Activated T-cell treated with anti-CD3 and anti-CD28 coated beads, Interleukin-2, amount 50 U/mL, for 72 hours (primary cell): ENCODE measurements at regions not wholly inside any gene's neighbourhood (a gene's known extent, or its start where the extent isn't known, plus 50 kb on each side); places are given as distances from the start of the nearest gene placed in this dataset.
A peak's percentile ranks its signal among the peaks of the same experiment; 100 is the strongest.
"Not testable (repeated sequence)": the region's sequence is repeated elsewhere in the genome, so short reads cannot be mapped to it uniquely, and the experiment has no call there.

Source experiments
- ATAC-seq, 2 donors: fragments of 150-1000 bp; cut with Tn5 transposase; replicated peaks in 1 of 2; 2 replicates each; pipeline ENCODE4 v1.10.0; 2021; ENCODE audit warnings: moderate library complexity in 2 of 2, mild to moderate bottlenecking in 1 of 2
- DNase-seq, 2 donors: peaks; one replicate each; pipeline ENCODE4 v3.0.0; 2021 to 2022; ENCODE audit warnings: mixed read lengths in 1 of 2
- H3K27ac Mint-ChIP-seq: one replicate; pipeline ENCODE4 v1.8.0; 2022; ENCODE audit warnings: mild to moderate bottlenecking, moderate library complexity, mixed read lengths
- H3K27me3 Mint-ChIP-seq: one replicate; pipeline ENCODE4 v1.8.0; 2022; ENCODE audit warnings: low read depth, mixed read lengths
- H3K36me3 Mint-ChIP-seq, 2 donors: one replicate each; pipeline ENCODE4 v1.8.0; 2022; ENCODE audit warnings: mixed read lengths in 2 of 2, mild to moderate bottlenecking in 1 of 2; ENCODE audit not compliant: insufficient read depth in 2 of 2
- H3K4me1 Mint-ChIP-seq: one replicate; pipeline ENCODE4 v1.8.0; 2022; ENCODE audit warnings: low read depth, mixed read lengths
- H3K4me3 Mint-ChIP-seq, 2 donors: one replicate each; pipeline ENCODE4 v1.8.0; 2022; ENCODE audit warnings: mild to moderate bottlenecking in 2 of 2, mixed read lengths in 2 of 2, moderate library complexity in 2 of 2
- H3K9me3 Mint-ChIP-seq, 2 donors: one replicate each; pipeline ENCODE4 v1.8.0; 2022; ENCODE audit warnings: mixed read lengths in 2 of 2

DNA sequence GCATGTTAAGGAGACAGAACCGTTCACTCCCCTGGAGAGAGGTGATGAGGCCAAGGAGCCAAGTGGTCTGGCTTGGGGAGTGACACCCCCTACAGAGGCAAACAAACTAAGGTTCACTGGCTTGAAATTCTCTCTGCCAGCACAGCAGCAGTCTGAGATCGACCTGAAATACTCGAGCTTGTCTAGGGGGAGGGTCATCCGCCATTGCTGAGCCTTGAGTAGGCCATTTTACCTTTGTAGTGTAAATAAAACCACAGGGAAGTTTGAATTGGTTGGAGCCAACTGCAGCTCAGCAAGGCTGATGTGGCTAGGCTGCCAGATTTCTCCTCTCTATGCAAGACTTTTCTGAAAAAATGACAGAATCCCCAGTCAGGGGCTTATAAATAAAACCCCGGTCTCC is 52.9 kb downstream of the CDY2B start:
- H3K27me3 Mint-ChIP-seq, H3K36me3 Mint-ChIP-seq, H3K27ac Mint-ChIP-seq, DNase-seq, H3K4me1 Mint-ChIP-seq, H3K9me3 Mint-ChIP-seq, H3K4me3 Mint-ChIP-seq, ATAC-seq: not testable (repeated sequence)

DNA sequence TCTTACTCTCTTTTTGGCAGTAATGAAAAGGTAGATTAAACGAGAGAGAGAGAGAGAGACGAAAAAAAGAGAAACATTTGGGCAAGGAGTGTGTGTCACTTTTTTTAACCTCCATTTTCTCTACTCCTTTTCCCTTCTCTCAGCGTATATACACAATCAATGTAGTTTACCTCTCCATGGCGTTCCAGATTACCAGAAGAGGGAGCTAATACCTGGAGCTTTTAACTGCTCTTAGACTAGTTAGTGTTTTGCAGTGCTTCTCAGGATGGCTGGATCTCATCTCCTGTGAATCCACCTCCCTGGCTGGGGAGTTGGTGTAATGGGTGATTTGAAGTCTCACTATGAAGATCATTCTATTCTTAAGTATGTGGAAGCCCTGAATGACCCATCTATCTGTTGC is 60.3 kb downstream of the CDY2B start:
- not testable (repeated sequence) for H3K36me3 Mint-ChIP-seq, ATAC-seq, H3K27me3 Mint-ChIP-seq, H3K4me1 Mint-ChIP-seq, DNase-seq, H3K4me3 Mint-ChIP-seq, H3K27ac Mint-ChIP-seq, H3K9me3 Mint-ChIP-seq

DNA sequence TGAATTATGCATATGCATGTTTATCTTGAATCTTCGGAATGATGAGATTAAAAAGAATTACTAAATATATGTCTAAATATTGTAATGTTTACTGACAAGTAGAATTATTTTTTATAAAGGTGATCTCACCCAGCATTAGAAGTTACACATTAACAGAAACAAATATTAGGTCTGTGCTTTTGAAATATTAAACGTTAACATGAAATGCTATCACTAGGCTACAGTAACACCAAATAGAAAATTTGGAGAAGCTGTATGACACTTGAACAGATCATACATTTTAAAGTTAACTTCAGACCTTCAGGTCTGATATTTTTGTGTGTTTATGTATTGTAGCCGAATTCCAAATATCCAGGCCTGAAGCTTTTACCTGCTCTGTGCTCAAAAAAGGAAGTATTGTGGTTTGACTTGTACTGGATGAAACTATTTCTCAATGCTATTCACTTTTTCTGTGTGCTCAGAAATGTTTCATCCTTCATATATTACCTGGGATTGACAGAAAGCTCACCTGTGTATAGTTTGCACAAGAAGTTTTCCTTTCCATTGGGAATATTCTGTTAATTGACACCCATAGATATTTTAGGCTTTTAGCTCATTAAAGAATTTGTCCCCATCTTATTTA is 60.9 kb downstream of the CDY2B start:
- not testable (repeated sequence) for H3K27ac Mint-ChIP-seq, H3K4me1 Mint-ChIP-seq, H3K9me3 Mint-ChIP-seq, H3K36me3 Mint-ChIP-seq, ATAC-seq, H3K27me3 Mint-ChIP-seq, H3K4me3 Mint-ChIP-seq, DNase-seq

DNA sequence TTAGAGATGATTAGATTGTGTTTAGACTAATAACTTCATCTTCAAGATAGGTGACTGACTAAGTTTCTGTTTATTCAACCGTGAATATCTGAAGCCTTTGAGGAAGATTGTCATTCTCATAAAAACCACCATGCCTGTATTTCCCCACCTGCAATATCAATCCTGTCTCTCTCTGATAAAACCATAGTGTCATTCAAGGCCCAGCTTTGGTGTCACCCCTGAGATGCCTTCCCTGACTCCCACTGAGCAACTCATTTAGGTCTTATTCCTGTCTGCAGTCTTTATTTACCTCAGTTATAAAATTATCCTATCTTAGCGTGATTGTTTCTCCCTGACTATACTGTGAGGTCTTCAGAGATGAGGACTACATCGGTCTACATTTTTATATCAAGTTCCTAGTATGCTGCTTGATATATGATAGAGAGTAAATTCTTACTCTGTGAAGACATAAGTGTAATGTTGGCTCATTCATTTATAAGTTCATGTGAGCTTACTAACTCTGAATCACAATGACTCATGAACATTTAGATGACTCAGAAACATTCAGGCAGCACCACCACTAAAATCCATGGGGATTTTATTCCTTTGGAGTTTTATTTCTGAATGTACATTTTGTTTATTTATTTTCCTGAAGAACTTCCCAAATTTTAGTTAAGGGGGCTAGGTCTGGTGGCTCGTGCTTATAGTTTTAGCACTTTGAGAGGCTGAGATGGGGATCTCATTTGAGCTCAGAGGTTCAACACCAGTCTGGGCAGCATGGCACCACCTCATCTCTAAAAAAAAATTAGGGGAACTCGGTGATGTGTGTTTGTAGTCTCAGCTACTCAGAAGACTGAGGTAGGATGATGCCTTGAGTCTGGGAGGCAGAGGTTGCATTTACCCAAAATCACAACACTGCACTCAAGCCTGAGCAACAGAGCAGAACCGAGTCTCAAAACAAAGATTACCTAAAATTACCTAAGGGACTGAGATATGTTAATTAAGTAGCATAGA is 62.6 kb downstream of the CDY2B start:
- H3K27me3 Mint-ChIP-seq, H3K27ac Mint-ChIP-seq, H3K9me3 Mint-ChIP-seq, H3K4me3 Mint-ChIP-seq, H3K36me3 Mint-ChIP-seq, DNase-seq, ATAC-seq, H3K4me1 Mint-ChIP-seq: not testable (repeated sequence)

DNA sequence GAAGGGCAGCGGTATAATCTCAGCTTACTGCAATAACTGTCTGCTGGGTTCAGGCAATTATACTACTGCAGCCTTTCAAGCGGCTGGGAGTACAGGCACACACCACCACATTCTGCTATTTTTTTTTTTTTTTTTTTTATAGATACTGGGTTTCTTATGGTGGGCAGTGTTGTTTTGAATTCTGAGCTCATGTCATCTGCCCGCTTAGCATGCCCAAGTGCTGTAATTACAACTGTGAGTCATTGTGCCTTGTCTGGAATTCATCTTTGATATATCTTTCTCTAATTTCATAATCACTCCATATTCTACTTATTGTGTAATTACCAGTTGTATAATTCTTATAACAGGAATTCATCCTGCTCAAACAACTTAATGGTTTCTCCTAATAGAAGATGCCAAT is 67.4 kb downstream of the CDY2B start:
- DNase-seq, H3K4me1 Mint-ChIP-seq, H3K9me3 Mint-ChIP-seq, H3K4me3 Mint-ChIP-seq, H3K27me3 Mint-ChIP-seq, ATAC-seq, H3K27ac Mint-ChIP-seq, H3K36me3 Mint-ChIP-seq: not testable (repeated sequence)

DNA sequence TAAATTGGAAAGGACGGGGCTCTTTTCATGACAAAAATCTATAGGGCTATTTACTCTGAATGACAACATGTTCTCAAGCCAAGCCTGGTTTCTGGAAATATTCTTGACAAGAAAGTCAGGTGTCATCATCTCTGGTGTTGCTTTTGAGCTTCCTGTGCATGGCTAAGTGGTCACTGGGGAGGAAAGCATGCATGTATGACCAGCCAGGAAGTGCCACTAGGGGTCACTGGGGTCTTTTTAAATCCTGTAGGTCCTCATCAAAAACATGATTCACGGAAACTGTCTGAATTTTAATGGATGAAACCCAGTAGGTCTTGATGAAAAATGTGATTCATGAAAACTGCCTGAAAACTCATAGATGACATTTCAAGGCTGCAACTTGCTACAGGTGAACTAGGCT is 80.1 kb downstream of the CDY2B start:
- not testable (repeated sequence) for H3K27ac Mint-ChIP-seq, H3K4me1 Mint-ChIP-seq, H3K36me3 Mint-ChIP-seq, H3K9me3 Mint-ChIP-seq, H3K27me3 Mint-ChIP-seq, ATAC-seq, H3K4me3 Mint-ChIP-seq, DNase-seq

DNA sequence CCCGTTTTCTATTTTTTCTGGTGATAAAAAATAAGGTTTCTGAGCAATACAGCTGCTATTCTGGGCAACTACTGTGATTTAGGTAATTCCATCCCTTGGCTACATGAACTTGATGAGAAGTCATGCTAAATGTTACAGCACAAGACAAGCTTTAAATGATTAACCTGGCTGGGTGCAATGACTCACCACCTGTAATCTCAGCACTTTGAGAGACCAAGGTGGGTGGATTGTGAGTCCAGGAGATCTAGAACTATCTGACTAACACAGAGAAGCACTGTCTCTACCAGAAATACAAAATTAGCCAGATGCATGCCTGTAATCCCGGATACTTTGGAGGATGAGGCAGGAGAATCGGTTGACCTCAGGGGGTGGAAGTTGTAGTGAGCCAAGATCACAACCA is 92.8 kb downstream of the CDY2B start:
- H3K36me3 Mint-ChIP-seq, H3K27ac Mint-ChIP-seq, DNase-seq, H3K4me3 Mint-ChIP-seq, H3K9me3 Mint-ChIP-seq, H3K27me3 Mint-ChIP-seq, H3K4me1 Mint-ChIP-seq, ATAC-seq: not testable (repeated sequence)

DNA sequence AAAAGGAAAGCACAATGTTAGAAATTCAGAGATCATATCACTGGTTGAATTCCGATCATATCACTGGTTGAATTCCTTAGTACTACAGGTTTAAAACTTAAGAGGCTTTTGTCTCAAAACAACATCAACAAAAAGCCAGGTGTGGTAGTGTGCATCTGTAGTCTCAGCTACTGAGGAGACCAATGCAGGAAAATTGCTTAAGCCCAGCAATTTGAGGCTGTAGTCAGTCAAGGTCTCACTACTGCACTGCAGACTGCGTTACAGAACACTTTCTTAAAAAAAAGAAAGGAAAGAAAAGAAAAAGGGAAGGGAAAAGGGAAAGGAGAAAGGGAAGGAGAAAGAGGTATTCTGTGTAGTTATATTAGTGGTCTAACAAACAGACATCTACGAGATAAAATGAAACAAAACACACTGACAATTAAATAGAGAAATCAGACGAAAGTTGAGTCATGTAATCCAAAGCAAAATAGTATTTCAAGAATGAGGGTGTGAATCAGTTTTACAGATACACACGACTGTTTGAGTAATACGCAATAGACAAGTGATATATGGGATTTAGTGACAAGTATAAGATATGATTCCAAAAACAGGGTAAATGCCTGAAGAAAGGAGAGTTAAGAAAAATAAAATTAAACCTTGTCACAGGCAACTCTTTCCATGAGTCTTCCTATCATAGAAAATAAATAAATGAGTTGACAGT is 113.9 kb downstream of the CDY2B start:
- H3K4me3 Mint-ChIP-seq, H3K4me1 Mint-ChIP-seq, H3K9me3 Mint-ChIP-seq, H3K36me3 Mint-ChIP-seq, DNase-seq, ATAC-seq, H3K27me3 Mint-ChIP-seq, H3K27ac Mint-ChIP-seq: not testable (repeated sequence)

DNA sequence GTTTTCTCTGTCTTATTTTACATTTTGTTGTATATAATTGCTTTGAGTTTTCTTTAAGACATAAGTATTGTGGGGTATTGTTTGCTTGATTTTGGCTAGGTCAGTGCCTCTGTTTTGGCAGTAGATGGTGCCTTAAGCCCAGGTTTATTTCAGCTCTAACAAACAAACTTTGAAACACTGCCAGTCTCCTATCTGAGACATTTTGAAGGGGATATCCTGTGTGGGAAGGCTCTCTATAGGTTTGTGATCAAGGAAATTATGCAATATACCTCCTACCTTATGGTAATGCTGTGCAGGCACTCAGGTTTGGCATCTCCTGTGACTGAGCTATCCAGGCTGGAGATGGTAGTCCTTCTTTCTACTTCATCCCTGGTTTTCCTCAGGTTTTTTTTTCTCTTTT is 120.8 kb downstream of the CDY2B start:
- H3K27ac Mint-ChIP-seq, H3K9me3 Mint-ChIP-seq, H3K27me3 Mint-ChIP-seq, ATAC-seq, H3K4me3 Mint-ChIP-seq, H3K4me1 Mint-ChIP-seq, DNase-seq, H3K36me3 Mint-ChIP-seq: not testable (repeated sequence)

DNA sequence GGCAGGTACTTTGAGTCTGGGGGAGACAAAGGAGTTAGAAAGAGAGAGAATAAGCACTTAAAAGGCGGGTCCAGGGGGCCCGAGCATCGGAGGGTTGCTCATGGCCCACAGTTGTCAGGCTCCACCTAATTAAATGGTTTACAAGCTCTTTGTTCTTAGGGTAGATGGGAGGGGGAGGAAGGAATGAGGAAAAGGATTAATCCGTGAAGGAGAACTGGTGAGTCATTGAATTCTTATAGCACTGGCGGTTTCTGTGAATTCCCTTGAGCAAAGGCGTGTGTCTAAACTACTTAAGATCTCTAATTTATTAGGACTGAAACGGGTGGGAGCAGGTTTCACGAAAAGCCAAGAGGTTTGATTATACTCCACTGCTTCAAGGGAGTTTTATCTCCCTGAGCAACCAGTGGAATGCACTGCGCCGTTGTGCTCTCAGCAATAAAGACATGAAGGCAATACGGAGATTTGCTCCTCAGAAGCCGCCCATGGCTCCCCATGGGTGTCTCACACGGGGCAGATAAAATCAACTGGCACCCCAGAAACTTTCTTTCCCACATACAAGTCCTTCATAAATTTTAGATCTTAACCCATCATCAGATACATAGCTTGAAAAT is 127.0 kb downstream of the CDY2B start:
- DNase-seq, H3K9me3 Mint-ChIP-seq, H3K36me3 Mint-ChIP-seq, H3K4me3 Mint-ChIP-seq, ATAC-seq, H3K4me1 Mint-ChIP-seq, H3K27ac Mint-ChIP-seq, H3K27me3 Mint-ChIP-seq: not testable (repeated sequence)

DNA sequence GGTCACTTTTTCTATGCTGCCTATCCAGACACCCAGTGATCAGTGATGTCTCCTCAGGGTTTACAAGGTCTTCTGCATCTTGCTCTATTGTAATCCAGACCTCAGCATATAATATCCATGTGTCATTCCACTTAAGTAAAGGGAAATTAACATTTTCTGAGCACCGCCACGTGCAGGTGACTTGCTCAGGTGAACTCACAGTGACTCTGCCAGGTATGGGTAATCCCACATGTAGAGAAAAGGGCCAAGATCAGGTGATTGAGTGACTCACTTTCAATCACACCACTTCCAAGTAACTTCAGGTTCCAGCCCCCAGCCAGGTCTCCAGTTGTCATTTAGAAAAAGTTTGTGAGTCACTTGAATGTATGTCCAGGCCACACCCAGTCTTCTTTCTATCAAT is 140.2 kb downstream of the CDY2B start:
- not testable (repeated sequence) for H3K9me3 Mint-ChIP-seq, H3K4me3 Mint-ChIP-seq, H3K4me1 Mint-ChIP-seq, H3K27ac Mint-ChIP-seq, H3K36me3 Mint-ChIP-seq, H3K27me3 Mint-ChIP-seq, DNase-seq, ATAC-seq

DNA sequence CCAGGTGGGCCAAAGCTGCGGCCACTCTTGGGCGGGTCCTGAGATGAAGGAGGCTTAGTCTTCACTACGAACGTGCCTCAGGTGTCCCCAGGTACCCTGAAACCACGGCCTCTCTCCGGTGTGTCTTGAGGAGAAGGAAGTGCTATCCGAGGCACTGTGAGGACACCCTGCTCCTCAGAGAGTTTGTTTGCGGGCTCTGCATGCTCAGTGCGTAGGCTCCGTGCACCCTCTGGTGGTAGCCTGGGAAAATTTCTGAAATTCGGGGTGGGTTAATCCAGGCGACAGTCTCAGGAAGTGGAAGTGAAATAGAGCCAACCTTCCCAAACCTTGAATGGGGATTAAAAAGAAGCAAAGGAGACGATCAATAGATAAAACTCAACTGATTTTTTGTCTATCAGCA is 150.5 kb downstream of the CDY2B start:
- peak in 1 of 2 donors; percentile 35 for ATAC-seq
- H3K4me1 Mint-ChIP-seq, H3K36me3 Mint-ChIP-seq, H3K9me3 Mint-ChIP-seq, H3K4me3 Mint-ChIP-seq, DNase-seq, H3K27me3 Mint-ChIP-seq, H3K27ac Mint-ChIP-seq: not testable (repeated sequence)
